Activated T-cell treated with anti-CD3 and anti-CD28 coated beads, Interleukin-2, amount 50 U/mL, for 4 hours (primary cell): ENCODE measurements at regions not wholly inside any gene's neighbourhood (a gene's known extent, or its start where the extent isn't known, plus 50 kb on each side); places are given as distances from the start of the nearest gene placed in this dataset.

Experiments
- ATAC-seq, 2 donors: fragments of 200-7000 bp; cut with Tn5 transposase; one replicate each; pipeline ENCODE4 v1.10.0; 2021
- DNase-seq: peaks from one replicate; pipeline ENCODE4 v3.0.0-alpha.2; 2020
- H3K27me3 Mint-ChIP-seq: one replicate; pipeline ENCODE4 v1.8.0; 2021; ENCODE audit warnings: low read depth, mixed read lengths
- H3K36me3 Mint-ChIP-seq: one replicate; pipeline ENCODE4 v1.8.0; 2022; ENCODE audit warnings: mixed read lengths; ENCODE audit not compliant: insufficient read depth
- H3K4me1 Mint-ChIP-seq: one replicate; pipeline ENCODE4 v1.8.0; 2021; ENCODE audit warnings: low read depth, mixed read lengths
- H3K4me3 Mint-ChIP-seq: one replicate; pipeline ENCODE4 v1.8.0; 2021; ENCODE audit warnings: mild to moderate bottlenecking, moderate library complexity, mixed read lengths
- H3K9me3 Mint-ChIP-seq: one replicate; pipeline ENCODE4 v1.8.0; 2021; ENCODE audit warnings: mixed read lengths

DNA sequence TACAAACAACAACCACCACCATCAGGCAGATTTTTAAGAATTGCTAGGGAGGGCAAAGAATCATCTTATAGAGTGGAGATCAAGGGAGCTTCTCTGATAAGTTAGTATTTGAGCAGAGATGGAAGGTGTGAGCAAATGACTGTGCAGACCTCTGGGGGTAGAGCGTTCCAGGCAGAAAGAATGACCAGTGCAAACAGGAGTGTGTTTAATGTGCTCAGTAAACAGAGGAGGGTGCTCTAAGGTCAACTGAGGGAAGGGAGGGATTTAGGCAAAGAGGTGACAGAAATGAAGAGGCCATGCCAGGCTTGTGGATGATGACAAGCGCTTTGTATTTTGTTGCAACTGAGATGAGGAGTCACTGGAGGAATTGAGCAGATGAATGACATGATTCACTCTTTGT lies 172.5 kb upstream of the GJB5 start:
- DNase-seq = no peak
- no peak for ATAC-seq
- no peaks in the 10 kb centered on the region for H3K4me1 Mint-ChIP-seq
- no peak overlapping the region for H3K4me3 Mint-ChIP-seq
- no peaks in the 10 kb centered on the region for H3K36me3 Mint-ChIP-seq
- H3K9me3 Mint-ChIP-seq = no peaks in the 10 kb centered on the region
- peaks cover 25% of the 10 kb centered on the region for H3K27me3 Mint-ChIP-seq

DNA sequence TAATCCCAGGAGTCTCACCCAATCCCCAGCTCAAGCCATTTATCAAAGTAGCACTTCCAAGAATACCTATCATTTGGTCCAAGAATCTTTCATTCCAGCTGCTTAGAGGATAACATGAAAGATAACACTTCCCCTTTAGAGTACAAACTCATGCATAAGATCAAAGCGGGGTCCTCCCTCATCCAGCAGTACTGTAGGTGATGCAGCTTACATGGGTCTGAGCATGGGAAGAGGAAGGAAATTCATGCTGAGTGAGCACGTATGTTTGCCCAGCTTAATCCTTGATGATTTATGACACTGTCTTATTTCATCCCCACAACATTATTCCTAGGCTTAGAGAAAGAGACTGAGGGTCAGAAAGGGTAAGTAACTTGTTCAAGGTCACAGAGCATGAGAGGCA lies 167.1 kb upstream of the GJB5 start:
- DNase-seq (no peak), ATAC-seq (no peak)
- no peaks in the 10 kb centered on the region for H3K9me3 Mint-ChIP-seq
- no peaks in the 10 kb centered on the region for H3K36me3 Mint-ChIP-seq
- H3K4me1 Mint-ChIP-seq = no peaks in the 10 kb centered on the region
- no peak overlapping the region for H3K4me3 Mint-ChIP-seq
- peaks cover 19% of the 10 kb centered on the region for H3K27me3 Mint-ChIP-seq

DNA sequence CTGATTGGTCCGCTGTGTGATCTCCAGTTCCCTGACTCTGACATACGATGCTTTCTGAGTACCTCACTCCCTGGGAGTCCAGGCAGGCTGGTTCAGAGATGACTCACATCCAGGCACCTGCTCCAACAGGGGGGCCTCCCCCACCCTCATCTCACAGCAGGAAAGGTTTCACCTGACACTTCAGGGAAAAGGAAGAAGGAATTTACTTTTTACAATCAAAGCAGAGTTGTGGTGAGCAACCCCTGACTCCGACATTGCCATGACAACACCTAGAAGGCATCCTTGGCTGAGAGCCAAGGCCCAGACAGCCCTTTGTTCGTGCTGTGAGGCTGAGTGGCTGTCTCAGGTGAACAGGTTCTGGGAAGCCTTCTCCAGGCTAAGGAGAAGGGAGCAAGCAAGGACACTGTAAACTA lies 164.6 kb upstream of the GJB5 start:
- Mint-ChIP-seq H3K27me3 (peaks cover 15% of the 10 kb centered on the region), H3K9me3 (no peaks in the 10 kb centered on the region), H3K4me3 (no peak overlapping the region), H3K4me1 (no peaks in the 10 kb centered on the region), H3K36me3 (no peaks in the 10 kb centered on the region)
- ATAC-seq (no peak), DNase-seq (no peak)

DNA sequence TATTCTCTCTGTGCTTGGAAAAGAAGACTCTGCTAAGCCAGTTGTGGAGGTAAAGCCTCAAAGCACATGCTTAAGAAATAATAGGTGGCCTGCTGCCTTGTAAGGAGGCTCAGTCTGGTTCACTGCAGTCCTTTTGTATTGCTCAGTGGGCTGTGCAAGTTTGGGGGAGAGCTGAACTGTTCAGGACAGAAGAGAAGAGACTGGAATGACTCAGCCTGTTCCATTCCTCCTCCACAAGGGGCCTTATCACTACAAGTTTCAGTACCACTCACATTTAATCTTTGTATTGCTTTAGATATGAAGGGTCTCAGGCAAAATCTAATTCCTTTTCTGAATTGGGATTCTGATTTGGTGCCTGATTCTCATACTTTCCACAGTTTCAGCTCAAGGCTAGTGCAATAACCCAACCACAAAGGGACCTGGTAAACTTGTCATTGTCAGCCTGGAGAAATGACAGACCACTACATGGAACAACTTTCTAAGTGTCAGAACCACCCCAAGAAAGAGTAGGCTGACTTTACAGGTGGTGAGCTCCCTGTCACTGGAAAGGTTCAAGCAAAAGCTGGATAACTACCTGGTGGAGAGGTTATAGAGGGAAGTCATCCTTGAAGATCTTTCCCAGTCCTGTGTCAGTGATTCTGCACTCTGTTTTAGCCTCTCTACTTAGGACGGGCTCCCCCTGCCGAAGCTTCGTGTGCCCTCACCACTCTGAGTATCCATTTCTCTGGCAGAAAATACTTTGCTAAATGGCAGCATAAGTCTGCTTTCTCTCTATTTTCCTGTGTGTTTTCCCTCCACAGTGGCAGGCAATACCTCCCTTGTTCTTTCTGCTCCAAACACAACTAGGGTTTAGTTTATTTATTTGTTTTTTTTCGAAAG lies 162.9 kb upstream of the GJB5 start:
- no peaks in the 10 kb centered on the region for H3K36me3 Mint-ChIP-seq
- H3K9me3 Mint-ChIP-seq = no peaks in the 10 kb centered on the region
- peak in 1 of 2 donors; percentile 58 for ATAC-seq
- no peak for DNase-seq
- H3K4me3 Mint-ChIP-seq = no peak overlapping the region
- H3K4me1 Mint-ChIP-seq = no peaks in the 10 kb centered on the region
- H3K27me3 Mint-ChIP-seq = peaks cover 17% of the 10 kb centered on the region

DNA sequence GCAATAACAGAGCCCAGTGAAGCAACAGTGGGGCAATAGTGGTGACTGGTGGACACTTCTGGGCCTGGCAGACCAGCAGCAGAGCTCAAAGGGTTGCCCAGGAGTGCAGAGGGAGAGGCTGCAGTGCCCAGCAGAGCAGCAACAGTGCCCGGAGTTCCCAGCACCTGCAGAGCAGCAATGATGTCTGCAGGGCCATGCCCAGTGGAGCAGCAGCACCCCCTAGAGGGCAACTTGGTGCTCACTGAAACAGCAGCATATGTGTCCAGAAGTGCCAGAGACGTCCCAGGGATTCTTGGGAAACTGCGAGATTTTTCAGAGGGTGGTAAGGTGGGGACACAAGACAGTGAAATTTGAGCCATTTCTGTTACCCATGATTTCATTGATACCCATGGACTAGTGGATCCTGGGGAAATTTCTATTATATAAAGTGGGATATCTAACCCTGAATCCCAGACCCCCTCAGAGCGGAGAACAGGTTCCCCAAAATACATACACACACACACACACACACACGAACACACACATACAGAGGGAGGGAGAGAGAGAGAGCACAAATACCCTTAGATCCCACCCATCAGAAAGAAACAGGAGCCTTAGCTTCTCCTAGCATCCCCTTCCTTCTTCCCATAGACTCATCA lies 156.9 kb upstream of the GJB5 start:
- no peaks in the 10 kb centered on the region for H3K36me3 Mint-ChIP-seq
- H3K4me1 Mint-ChIP-seq = no peaks in the 10 kb centered on the region
- ATAC-seq = no peak
- DNase-seq = peak; percentile 11
- peaks cover 10% of the 10 kb centered on the region for H3K27me3 Mint-ChIP-seq
- no peaks in the 10 kb centered on the region for H3K9me3 Mint-ChIP-seq
- H3K4me3 Mint-ChIP-seq = no peak overlapping the region

DNA sequence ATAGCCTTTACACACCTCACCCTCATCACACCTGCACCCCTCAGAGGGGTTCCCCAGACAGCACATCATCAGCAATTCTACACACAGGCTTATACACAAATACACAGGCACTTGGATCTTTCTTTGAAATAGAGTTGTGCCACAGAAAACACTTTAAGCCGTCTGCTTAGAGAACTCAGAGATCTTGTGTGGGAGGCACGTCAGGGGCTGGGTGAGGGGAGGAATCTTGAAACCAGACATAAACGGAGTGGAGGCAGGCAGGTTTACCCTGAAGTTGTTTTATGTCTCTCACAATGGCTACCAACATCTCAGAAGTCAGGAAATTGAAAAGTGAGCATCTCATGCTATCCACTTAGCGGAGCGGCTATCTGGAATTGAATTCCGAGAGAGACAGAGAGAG lies 151.9 kb upstream of the GJB5 start:
- no peaks in the 10 kb centered on the region for H3K36me3 Mint-ChIP-seq
- DNase-seq (no peak), ATAC-seq (no peak)
- no peaks in the 10 kb centered on the region for H3K9me3 Mint-ChIP-seq
- H3K27me3 Mint-ChIP-seq = peaks cover 15% of the 10 kb centered on the region
- no peaks in the 10 kb centered on the region for H3K4me1 Mint-ChIP-seq
- H3K4me3 Mint-ChIP-seq = no peak overlapping the region

DNA sequence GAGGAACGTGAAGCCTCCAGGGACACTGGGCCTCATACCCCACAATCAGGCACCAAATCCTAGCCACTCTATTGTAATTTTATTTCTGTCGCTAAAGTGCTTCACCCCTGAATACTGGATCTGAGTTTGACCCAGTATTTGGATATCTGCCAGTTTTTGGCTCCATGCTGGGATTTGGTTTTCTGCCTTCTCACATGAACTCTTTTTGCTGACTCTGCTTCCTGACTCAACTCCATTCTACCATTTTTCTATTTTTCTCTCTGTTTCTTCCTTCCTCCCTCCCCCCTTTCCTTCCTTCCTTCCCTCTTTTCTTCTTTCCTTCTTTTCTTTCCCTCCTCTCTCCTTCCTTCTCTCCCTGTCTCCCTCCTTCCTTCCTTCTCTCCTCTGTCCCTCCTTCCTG lies 151.3 kb upstream of the GJB5 start:
- no peak overlapping the region for H3K4me3 Mint-ChIP-seq
- no peaks in the 10 kb centered on the region for H3K4me1 Mint-ChIP-seq
- H3K9me3 Mint-ChIP-seq = no peaks in the 10 kb centered on the region
- H3K36me3 Mint-ChIP-seq = no peaks in the 10 kb centered on the region
- peaks cover 16% of the 10 kb centered on the region for H3K27me3 Mint-ChIP-seq
- DNase-seq = no peak
- ATAC-seq = no peak

DNA sequence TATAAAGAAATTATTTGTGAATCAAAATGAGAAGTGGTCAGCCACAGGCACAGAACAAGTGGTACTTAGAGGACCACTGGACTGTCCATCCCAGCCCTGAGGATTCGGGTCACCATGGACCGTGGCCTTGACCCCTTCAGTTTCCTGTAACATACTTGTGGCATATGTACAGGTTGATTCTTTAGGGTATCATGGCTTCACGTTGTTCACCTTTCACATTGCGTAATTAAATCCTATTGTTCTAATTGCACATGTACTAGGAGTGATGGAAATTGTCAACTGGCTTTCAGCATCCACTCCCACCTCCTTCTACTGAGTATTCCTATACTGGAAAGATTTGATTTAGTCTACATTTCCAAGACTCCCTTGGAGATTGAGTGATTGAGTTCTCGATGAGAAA lies 148.3 kb upstream of the GJB5 start:
- Mint-ChIP-seq H3K4me3 (no peak overlapping the region), H3K9me3 (no peaks in the 10 kb centered on the region), H3K4me1 (no peaks in the 10 kb centered on the region), H3K36me3 (no peaks in the 10 kb centered on the region), H3K27me3 (peaks cover 22% of the 10 kb centered on the region)
- ATAC-seq = no peak
- no peak for DNase-seq

DNA sequence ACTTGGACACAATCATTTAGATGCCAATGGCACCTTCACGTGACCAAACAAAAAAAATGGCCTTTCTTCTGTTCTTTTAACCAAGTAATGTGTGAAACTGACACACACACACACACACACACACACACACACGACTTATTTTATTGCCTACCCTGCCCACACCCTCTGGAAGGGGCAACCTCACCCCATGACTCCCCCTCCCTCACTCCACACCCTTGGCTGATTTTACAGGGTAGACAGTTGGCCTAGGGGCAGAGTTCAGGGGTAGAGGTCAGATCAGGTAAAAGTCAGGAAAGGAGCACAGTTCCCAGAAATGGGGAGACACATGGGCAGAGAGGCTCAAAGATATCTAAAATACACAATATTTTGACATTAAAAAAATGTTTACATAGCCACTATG lies 144.8 kb upstream of the GJB5 start:
- Mint-ChIP-seq H3K9me3 (no peaks in the 10 kb centered on the region), H3K4me1 (no peaks in the 10 kb centered on the region), H3K4me3 (no peak overlapping the region), H3K36me3 (no peaks in the 10 kb centered on the region), H3K27me3 (peaks cover 20% of the 10 kb centered on the region)
- DNase-seq (no peak), ATAC-seq (no peak)

DNA sequence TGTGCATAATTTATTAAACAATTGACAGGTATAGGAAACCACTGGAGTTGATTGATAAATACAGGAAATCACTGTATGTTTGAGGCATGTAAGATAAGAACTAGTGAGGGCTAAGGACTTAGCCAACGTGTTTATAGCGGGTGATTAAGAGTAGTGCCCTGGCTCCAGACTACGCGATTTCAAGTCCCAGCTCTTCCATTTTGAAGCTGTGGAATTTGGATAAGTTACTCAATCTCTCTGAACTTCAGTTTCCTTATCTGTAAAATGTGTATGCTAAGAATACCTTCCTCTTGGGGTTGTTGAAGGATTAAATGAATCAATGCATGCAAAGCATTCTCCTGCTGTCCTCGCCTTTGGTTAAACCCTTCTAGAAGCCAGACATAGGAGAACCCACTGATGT lies 143.3 kb upstream of the GJB5 start:
- DNase-seq (no peak), ATAC-seq (no peak)
- no peak overlapping the region for H3K4me3 Mint-ChIP-seq
- no peaks in the 10 kb centered on the region for H3K4me1 Mint-ChIP-seq
- H3K9me3 Mint-ChIP-seq = no peaks in the 10 kb centered on the region
- no peaks in the 10 kb centered on the region for H3K36me3 Mint-ChIP-seq
- peaks cover 20% of the 10 kb centered on the region for H3K27me3 Mint-ChIP-seq

DNA sequence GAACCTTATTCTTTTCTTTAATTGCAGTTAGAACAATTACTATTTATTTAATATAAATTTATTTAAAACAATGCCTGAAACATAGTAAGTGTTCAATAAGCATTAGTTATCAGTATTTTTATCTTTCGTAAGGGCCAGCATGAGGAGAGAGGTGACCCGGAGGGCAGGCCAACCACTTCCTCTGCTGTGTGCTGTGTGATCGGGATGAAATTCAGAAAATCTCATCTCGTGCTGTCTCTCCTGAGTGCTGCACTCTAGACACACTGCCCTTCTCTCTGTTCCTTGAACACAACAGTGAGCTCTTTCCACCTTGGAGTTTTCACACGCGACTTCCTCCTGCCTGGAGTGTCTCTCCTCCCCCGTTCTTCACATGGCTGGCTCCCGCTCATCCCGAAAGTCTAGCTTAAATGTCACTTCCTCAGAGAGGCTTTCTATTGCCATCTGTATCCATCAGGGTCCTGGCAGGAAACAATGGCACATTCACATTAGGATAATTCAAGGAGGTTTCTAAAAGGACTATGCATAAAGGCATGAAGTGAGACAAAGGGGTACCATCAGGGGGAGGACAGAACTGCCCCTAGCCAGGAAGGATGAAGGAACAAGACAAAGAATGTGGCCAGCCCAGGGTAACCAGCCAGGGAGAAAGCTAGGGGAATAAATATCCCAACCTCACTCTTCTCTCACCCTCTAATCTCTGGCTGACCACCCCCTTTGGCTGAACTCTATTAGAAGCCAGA lies 142.6 kb upstream of the GJB5 start:
- Mint-ChIP-seq H3K9me3 (no peaks in the 10 kb centered on the region), H3K36me3 (no peaks in the 10 kb centered on the region), H3K4me3 (no peak overlapping the region), H3K27me3 (peaks cover 20% of the 10 kb centered on the region), H3K4me1 (no peaks in the 10 kb centered on the region)
- ATAC-seq (no peak), DNase-seq (no peak)

DNA sequence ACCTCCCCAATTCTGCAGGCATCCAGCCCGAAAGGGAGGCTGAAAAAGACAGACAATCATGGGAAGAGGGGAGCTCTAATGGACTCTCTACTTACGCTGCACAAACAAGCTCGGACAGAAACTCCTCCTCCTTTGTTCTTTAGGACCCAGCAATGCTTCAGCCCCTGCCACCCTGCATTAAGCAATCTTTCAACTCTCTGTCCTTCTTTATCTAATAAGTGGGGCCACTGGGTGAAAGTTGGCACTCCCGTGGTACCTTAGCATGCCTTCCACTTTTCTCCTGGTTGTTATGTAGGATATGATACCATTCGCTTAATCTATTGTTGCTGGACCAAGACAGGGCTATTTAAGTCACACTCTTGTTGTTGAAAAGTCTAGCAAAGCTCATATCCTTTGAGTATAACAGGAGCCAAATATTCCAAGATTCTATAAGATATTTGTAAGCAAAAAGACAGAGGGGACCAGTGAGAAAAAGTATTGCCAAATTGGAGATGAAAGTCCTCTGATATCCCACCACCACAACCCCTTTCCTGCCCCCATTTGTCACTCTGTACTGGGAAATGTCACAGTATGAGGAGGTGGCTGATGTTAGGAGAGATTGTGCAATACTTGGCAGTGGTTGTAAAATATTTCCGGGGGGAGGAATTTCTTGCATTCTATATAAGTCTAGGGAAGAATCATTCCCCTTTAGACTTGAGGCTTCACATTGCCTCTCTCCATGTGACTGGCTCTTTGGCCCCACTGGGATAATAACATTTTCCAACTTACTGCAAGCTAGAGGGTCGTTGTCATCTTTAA lies 137.3 kb upstream of the GJB5 start:
- ATAC-seq (no peak), DNase-seq (no peak)
- Mint-ChIP-seq H3K4me1 (no peaks in the 10 kb centered on the region), H3K9me3 (no peaks in the 10 kb centered on the region), H3K36me3 (no peaks in the 10 kb centered on the region), H3K27me3 (peaks cover 22% of the 10 kb centered on the region), H3K4me3 (no peak overlapping the region)

DNA sequence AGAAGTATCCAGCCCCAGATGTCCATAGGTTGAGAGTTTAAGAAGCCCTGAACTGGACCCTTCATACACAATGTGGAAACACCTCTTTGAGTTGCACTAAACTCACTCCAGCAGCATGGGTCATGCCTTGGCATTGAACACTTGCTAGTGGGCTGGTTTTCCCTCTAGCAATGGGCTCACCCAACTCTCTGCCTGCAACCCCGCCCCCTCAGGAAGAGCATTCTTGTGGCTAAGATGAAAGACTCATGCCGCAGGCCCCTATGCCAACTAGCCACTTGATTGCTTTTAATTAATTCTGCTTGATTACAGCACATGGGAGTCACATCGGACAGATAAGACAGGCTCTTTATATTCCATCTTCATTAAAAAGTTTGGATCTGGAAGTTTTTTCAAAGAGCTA lies 136.5 kb upstream of the GJB5 start:
- Mint-ChIP-seq H3K4me1 (no peaks in the 10 kb centered on the region), H3K27me3 (peaks cover 21% of the 10 kb centered on the region), H3K9me3 (no peaks in the 10 kb centered on the region), H3K4me3 (no peak overlapping the region), H3K36me3 (no peaks in the 10 kb centered on the region)
- DNase-seq (no peak), ATAC-seq (no peak)

DNA sequence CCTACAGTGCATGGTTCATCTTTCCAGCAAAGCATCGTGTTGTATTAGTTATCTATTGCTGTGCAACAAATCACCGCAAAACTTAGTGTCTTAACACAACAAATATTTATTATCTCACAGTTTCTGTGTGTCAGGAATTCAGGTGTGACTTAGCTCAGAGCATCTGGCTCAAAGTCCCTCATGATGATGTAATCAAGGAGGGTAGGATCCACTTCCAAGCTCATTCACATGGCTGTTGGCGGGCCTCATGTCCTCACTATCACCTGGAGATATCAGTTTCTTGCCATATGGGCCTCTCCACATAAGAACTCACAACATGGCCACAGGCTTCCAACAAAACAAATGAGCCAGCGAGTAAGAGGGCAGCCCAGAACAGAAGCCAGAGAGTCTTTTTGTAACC lies 135.6 kb upstream of the GJB5 start:
- ATAC-seq (no peak), DNase-seq (no peak)
- Mint-ChIP-seq H3K4me1 (no peaks in the 10 kb centered on the region), H3K36me3 (no peaks in the 10 kb centered on the region), H3K9me3 (no peaks in the 10 kb centered on the region), H3K27me3 (peaks cover 24% of the 10 kb centered on the region), H3K4me3 (no peak overlapping the region)
